ENCODE measurements at regions not wholly inside any gene's neighbourhood (a gene's known extent, or its start where the extent isn't known, plus 50 kb on each side); places are given as distances from the start of the nearest gene placed in this dataset.

- dilution Hi-C loops (cut with MboI; ENCODE audit: extremely low pct_ligation_motif_present, low sequenced_read_pairs) (no loop called here), intact Hi-C loops (cut with micrococcal nuclease) (no loop called here)
- no peak for DNase-seq (ENCODE audit: low read depth, low spot score)
- no peak overlapping the region for H3K4me2 ChIP-seq (ENCODE audit: insufficient read depth, low read length)
- H2AFZ ChIP-seq (ENCODE audit: low read depth, low read length) = no peak overlapping the region
- ChIA-PET CTCF (no interaction called here), POLR2A (no interaction called here)
- TF ChIP-seq MAX (IDR thresholded peaks at IDR 0.05; ENCODE audit: insufficient read depth, insufficient read length) (no peak), MYC (IDR thresholded peaks at IDR 0.05; ENCODE audit: low read depth, low read length) (no peak), GATA2 (IDR thresholded peaks at IDR 0.05; ENCODE audit: insufficient read depth, insufficient read length, low read depth, low read length) (no peak), CTCF (IDR thresholded peaks at IDR 0.05; ENCODE audit: extremely low read depth in 1 of 2, insufficient read depth in 1 of 2, low read depth in 1 of 2, low read length in 2 of 2) (no peak), POLR2AphosphoS5 (IDR thresholded peaks at IDR 0.05; ENCODE audit: insufficient read depth, low read depth, low read length) (no peak), FOS (IDR thresholded peaks at IDR 0.05; ENCODE audit: borderline replicate concordance, insufficient read depth, low read length) (no peak), POLR2A (IDR thresholded peaks at IDR 0.05; ENCODE audit: low read depth, low read length) (no peak), EZH2 (IDR thresholded peaks at IDR 0.05; ENCODE audit: borderline replicate concordance, low read depth, low read length, severe bottlenecking) (no peak), JUN (IDR thresholded peaks at IDR 0.05; ENCODE audit: borderline replicate concordance, insufficient read depth, insufficient read length, low read depth) (no peak)
- H4K20me1 ChIP-seq (replicated peaks; ENCODE audit: control insufficient read depth, extremely low read depth, insufficient read depth, low read length) = no peaks in the 10 kb centered on the region
- H3K9me3 ChIP-seq (replicated peaks; ENCODE audit: control insufficient read depth, insufficient read depth, low read length) = no peaks in the 10 kb centered on the region
- no peak overlapping the region for H3K9ac ChIP-seq (replicated peaks; ENCODE audit: extremely low read depth, insufficient read depth, low read length)
- no peaks in the 10 kb centered on the region for H3K27me3 ChIP-seq (ENCODE audit: control insufficient read depth in 2 of 2, insufficient read depth in 2 of 2, low read length in 2 of 2)
- no peaks in the 10 kb centered on the region for H3K36me3 ChIP-seq (ENCODE audit: control insufficient read depth in 2 of 2, extremely low read depth in 1 of 2, insufficient read depth in 2 of 2, low read length in 2 of 2)
- no peak overlapping the region for H3K4me3 ChIP-seq (replicated peaks in 1 of 3; ENCODE audit: insufficient read depth in 1 of 3, low read depth in 1 of 3, low read length in 3 of 3)
- no TSS peak for BruUV-seq (replicated peaks)
- H3K27ac ChIP-seq (ENCODE audit: insufficient read depth, low read depth, low read length) = no peak overlapping the region
- H3K79me2 ChIP-seq (ENCODE audit: control insufficient read depth, insufficient read depth, low read length) = no peaks in the 10 kb centered on the region
- peaks cover 10% of the 10 kb centered on the region for H3K4me1 ChIP-seq (ENCODE audit: control insufficient read depth, extremely low read depth, insufficient read depth, low read length)
- no peaks in the 10 kb centered on the region for H3K9me1 ChIP-seq (replicated peaks; ENCODE audit: control insufficient read depth, extremely low read depth, insufficient read depth, low read length)
- no peak for FAIRE-seq
Measured at GRCh38 chr5:96052374-96052773, 90.7 kb upstream of the ELL2 start.
